NCI-H69 (cell line): ENCODE measurements at regions not wholly inside any gene's neighbourhood (a gene's known extent, or its start where the extent isn't known, plus 50 kb on each side); places are given as distances from the start of the nearest gene placed in this dataset.
"Not testable (repeated sequence)": the region's sequence is repeated elsewhere in the genome, so short reads cannot be mapped to it uniquely, and the experiment has no call there.

ENCODE experiments used
- DNase-seq: peaks from one replicate; lab custom pipeline; 2025; lab: John Stamatoyannopoulos, UW

DNA sequence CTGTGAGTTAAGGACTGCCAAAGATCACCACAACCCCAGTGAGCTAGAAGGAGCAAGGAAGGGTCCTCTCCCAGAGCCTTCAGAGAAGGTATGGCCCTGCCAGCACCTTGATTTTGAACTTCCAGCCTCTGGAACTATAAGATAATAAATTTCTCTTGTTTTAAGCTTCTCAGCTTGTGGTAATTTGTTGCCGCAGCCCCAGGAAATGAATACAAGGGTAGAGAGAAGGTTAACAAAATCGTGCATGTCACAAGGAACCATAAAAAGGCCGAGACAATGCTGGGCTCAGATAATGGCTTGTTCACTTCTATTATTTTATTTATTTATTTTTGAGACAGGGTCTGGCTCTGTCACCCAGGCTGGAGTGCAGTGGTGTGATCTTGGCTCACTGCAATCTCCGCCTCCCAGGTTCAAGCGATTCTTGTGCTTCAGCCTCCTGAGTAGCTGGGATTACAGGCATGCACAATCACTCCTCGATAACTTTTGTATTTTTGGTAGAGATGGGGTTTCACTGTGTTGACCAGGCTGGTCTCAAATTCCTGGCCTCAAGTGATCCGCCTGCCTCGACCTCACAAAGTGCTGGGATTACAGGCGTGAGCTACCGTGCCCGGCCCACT lies 71.5 kb downstream of the WSB1 start:
- DNase-seq = not testable (repeated sequence)

- DNase-seq = no peak
Observed at GRCh38 chr17:27366437-27366836, 72.5 kb downstream of the WSB1 start.

GRCh38 chr17:27367121-27367981 lies 73.4 kb downstream of the WSB1 start:
- no peak for DNase-seq

DNA sequence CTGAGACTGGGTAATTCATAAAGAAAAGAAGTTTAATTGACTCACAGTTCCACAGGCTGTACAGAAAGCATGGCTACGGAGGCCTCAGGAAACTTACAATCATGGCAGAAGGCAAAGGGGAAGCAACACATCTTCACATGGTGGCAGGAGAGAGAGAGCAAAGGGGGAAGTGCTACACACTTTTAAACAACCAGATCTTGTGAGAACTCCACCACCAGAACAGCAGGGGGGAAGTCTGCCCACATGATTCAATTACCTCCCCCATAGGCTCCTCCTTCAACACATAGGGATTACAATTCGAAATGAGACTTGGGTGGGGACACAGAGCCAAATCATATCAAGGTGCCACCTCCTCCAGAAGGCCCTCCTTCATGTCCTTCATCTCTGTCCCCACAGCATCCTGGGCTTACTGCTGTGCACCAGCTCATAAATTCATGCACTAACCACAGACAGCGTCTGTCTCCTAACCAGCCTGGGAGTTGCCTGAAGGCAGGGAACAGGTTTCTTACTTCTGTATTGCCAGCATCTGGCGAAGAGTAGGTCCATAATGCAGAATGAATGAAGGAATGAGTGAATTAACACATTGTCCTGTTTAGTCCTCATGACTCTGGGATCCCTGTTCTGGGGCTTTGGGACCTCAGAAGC lies 74.4 kb downstream of the WSB1 start:
- no peak for DNase-seq

GRCh38 chr17:27368980-27369379 lies 75.1 kb downstream of the WSB1 start:
- no peak for DNase-seq

DNA sequence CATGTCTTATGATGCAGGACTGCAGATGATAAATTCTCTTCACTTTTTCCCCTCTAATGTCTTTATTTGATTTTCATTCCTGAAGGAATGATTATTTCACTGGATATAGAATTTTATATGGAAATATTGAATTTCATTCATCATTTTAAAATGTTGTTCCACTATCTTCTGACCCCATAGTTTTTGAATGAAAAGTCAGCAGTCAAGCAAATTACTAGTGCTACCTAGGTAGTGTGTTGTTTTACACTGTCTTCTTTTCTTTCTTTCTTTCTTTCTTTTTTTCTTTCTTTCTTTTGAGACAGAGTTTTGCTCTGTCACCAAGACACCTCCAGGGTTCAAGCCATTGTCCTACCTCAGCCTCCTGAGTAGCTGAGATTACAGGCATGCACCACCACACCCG lies 76.9 kb downstream of the WSB1 start:
- no peak for DNase-seq

GRCh38 chr17:27373695-27374094 lies 79.8 kb downstream of the WSB1 start:
- not testable (repeated sequence) for DNase-seq

GRCh38 chr17:27376637-27377547 lies 79.4 kb upstream of the KSR1 start:
- no peak for DNase-seq

- DNase-seq = no peak
Observed at GRCh38 chr17:27378482-27379175, 77.6 kb upstream of the KSR1 start.

- DNase-seq = peak; percentile 60
Observed at GRCh38 chr17:27379888-27380533, 76.2 kb upstream of the KSR1 start.

- DNase-seq = peak; percentile 34
Observed at GRCh38 chr17:27380551-27380950, 75.7 kb upstream of the KSR1 start.

GRCh38 chr17:27381007-27381501 lies 75.2 kb upstream of the KSR1 start:
- DNase-seq = peak; percentile 88

DNA sequence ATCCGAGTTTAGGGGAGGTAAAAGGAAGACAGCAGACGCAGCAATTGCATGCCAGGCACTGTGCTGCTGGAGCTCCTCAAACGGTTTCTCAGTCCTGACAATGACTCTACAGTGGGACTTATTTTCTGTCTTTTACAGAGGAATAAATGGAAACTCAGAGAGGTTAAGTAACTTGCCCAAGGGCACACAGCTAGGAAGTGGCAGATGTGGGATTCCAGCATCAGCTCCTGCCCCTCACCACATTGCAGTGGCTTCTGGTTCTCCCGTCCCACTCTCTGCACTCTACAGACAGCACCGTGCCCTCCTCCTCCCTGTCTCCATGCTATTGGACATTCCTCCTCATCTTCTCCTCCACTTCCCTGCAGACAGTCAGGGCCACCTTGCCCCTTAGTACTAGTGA lies 74.2 kb upstream of the KSR1 start:
- no peak for DNase-seq

- no peak for DNase-seq
Observed at GRCh38 chr17:27384261-27384701, 72.0 kb upstream of the KSR1 start.

DNA sequence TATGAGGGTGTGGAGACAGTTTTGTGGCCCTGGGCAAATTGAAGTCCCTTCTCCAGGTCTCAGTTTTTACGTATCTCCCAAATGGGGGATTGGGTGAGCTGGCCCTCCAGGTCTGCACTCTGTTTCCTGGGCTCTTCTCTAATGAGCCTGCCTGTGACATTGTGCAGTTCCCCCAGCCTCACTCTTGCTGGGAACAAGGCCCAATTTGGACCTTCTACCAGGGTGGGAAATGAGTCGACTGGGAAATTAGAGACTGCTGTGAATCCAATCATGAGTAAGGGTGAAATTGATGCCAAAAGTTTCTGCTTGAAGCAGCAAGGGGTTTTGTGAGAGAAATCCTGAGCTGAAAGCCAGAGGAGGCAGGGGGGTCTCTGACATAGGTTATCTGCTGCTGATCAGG lies 71.5 kb upstream of the KSR1 start:
- DNase-seq = no peak

- no peak for DNase-seq
Observed at GRCh38 chr17:27385626-27386025, 70.6 kb upstream of the KSR1 start.

GRCh38 chr17:27386206-27387075 lies 69.8 kb upstream of the KSR1 start:
- no peak for DNase-seq

GRCh38 chr17:27389542-27390140 lies 66.6 kb upstream of the KSR1 start:
- no peak for DNase-seq

- no peak for DNase-seq
Observed at GRCh38 chr17:27390540-27390939, 65.7 kb upstream of the KSR1 start.
